Activated CD4-positive, alpha-beta T cell treated with anti-CD3 and anti-CD28 coated beads, Interleukin-2, amount 10 ng/mL, durations not matched to agents 24 days and 14 days (primary cell): ENCODE measurements at regions not wholly inside any gene's neighbourhood (a gene's known extent, or its start where the extent isn't known, plus 50 kb on each side); places are given as distances from the start of the nearest gene placed in this dataset.

Source experiments
- DNase-seq: peaks from one replicate; pipeline ENCODE4 v3.0.0; 2022
- H3K27ac Mint-ChIP-seq: one replicate; pipeline ENCODE4 v1.8.0; 2022; ENCODE audit warnings: mild to moderate bottlenecking, mixed read lengths
- H3K27me3 Mint-ChIP-seq: one replicate; pipeline ENCODE4 v1.8.0; 2022; ENCODE audit warnings: mixed read lengths
- H3K36me3 Mint-ChIP-seq: one replicate; pipeline ENCODE4 v1.8.0; 2022; ENCODE audit warnings: low read depth, mild to moderate bottlenecking, mixed read lengths
- H3K4me1 Mint-ChIP-seq: one replicate; pipeline ENCODE4 v1.8.0; 2021; ENCODE audit warnings: mixed read lengths
- H3K4me3 Mint-ChIP-seq: one replicate; pipeline ENCODE4 v1.8.0; 2022; ENCODE audit warnings: mild to moderate bottlenecking, moderate library complexity, mixed read lengths
- H3K9me3 Mint-ChIP-seq: one replicate; pipeline ENCODE4 v1.8.0; 2021; ENCODE audit warnings: mixed read lengths
- intact Hi-C: fragments of 100-400 bp; cut with micrococcal nuclease; formaldehyde crosslinking; loops from one replicate; pipeline ENCODE4 v1.15.1; 2023

DNA sequence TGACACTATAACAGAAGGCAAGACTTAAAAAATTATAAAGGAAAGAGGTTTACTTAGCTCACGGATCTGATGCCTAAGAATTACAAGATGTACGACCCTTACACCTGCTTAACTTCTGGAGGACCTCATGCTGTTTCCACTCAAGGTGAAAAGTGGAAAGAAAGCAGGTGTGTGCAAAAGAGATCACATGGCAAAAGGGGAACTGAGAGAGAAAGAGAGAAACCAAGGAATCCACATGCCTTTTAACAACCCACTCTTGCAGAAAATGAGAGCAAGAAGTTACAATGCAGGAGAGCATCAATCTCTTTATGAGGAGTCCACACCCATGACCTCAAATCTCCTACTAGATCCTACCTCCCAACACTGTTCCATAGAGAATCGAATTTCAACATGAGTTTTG lies 2382.2 kb downstream of the TP53TG3F start:
- Mint-ChIP-seq H3K4me3 (no peak overlapping the region), H3K27me3 (no peaks in the 10 kb centered on the region), H3K27ac (no peak overlapping the region), H3K4me1 (no peaks in the 10 kb centered on the region), H3K9me3 (peaks cover 14% of the 10 kb centered on the region), H3K36me3 (no peaks in the 10 kb centered on the region)
- no peak for DNase-seq
- intact Hi-C loops = no loop called here

DNA sequence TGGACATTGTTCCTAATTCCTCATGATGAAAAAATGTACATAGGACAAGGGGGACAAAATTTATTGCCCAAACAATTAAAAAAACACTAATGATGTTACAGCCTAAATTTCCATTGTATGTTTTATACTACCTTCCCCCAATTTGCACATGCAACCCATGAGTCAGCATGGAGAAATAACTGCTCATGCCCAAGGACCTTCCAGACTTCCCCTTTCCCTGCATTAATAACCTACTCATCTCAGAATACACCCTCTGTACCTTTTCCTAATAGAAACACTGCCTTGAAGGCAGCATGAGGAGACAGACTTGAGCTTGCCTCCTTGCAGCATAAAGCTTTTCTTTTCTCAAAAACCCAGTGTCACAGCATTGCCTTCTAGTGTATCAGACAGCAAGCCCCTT lies 2402.8 kb downstream of the TP53TG3F start:
- H3K36me3 Mint-ChIP-seq = no peaks in the 10 kb centered on the region
- H3K27ac Mint-ChIP-seq = no peak overlapping the region
- no peak overlapping the region for H3K4me3 Mint-ChIP-seq
- intact Hi-C loops = no loop called here
- DNase-seq = no peak
- H3K4me1 Mint-ChIP-seq = no peaks in the 10 kb centered on the region
- H3K9me3 Mint-ChIP-seq = peaks cover 14% of the 10 kb centered on the region
- no peaks in the 10 kb centered on the region for H3K27me3 Mint-ChIP-seq

DNA sequence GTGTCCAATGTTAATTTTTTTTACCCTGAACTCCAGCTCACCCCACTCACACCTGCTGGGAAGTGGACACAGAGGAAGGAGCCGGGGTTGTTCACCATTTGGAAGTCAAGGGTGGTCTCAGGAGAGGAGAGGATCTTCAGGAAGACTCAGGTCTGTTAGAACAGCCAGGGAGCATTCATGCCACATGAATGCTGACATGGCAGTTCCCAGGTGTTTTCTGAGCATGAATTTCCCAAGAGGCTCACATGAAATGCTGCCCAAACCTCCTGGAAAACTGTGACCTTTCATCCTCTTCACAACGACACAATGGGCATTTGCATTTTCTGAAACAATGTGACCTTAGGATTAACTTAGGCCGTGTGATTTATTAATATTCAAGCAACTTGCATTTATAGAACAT lies 2409.2 kb downstream of the TP53TG3F start:
- H3K4me1 Mint-ChIP-seq = no peaks in the 10 kb centered on the region
- peaks cover 16% of the 10 kb centered on the region for H3K9me3 Mint-ChIP-seq
- no peak for DNase-seq
- no peak overlapping the region for H3K4me3 Mint-ChIP-seq
- intact Hi-C loops = no loop called here
- no peak overlapping the region for H3K27ac Mint-ChIP-seq
- H3K36me3 Mint-ChIP-seq = no peaks in the 10 kb centered on the region
- no peaks in the 10 kb centered on the region for H3K27me3 Mint-ChIP-seq

DNA sequence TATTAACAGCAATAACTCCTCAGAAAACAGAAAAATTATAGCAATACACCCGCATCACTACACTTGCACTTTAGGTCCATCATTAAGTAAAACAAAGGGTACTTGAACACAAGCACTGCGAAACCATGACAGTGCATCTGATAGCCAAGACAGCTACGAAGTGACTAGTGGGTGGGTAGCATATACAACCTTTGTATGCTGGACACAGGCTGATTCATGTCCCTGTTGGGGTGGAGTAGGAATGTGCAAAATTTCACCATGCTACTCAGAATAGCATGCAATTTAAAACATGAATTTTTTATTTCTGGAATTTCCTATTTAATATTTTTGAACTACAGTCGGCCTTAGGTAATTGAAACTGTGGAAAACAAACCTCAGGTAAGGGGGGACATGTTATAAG lies 2414.1 kb downstream of the TP53TG3F start:
- intact Hi-C loops = no loop called here

DNA sequence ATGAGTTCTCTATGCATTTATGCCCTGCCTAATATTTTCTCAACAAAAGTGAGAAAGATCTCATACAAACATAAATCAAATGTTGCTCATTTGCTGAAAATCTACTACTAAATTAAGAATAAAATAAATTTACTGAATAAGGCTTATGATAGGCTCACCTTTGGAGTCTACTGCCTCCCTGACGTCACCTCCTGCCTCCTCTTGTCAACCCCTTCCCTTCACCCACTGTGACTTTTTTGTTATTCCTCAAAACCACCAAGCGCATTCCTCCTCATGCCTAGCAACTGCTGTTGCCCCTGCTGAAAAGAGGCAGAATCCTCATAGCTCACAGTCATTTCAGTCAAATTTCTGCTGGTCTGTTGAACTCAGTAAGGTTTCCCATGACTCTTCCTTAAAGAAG lies 2422.2 kb downstream of the TP53TG3F start:
- DNase-seq = no peak
- H3K4me3 Mint-ChIP-seq = no peak overlapping the region
- no peak overlapping the region for H3K27ac Mint-ChIP-seq
- peaks cover 24% of the 10 kb centered on the region for H3K9me3 Mint-ChIP-seq
- no peaks in the 10 kb centered on the region for H3K36me3 Mint-ChIP-seq
- H3K27me3 Mint-ChIP-seq = no peaks in the 10 kb centered on the region
- H3K4me1 Mint-ChIP-seq = no peaks in the 10 kb centered on the region
- intact Hi-C loops = no loop called here

More for the DNA sequence above, 2414.1 kb downstream of the TP53TG3F start:
- H3K36me3 Mint-ChIP-seq = no peaks in the 10 kb centered on the region
- no peaks in the 10 kb centered on the region for H3K4me1 Mint-ChIP-seq
- no peak for DNase-seq
- H3K27me3 Mint-ChIP-seq = no peaks in the 10 kb centered on the region
- H3K9me3 Mint-ChIP-seq = peaks cover 21% of the 10 kb centered on the region
- H3K27ac Mint-ChIP-seq = no peak overlapping the region
- no peak overlapping the region for H3K4me3 Mint-ChIP-seq

DNA sequence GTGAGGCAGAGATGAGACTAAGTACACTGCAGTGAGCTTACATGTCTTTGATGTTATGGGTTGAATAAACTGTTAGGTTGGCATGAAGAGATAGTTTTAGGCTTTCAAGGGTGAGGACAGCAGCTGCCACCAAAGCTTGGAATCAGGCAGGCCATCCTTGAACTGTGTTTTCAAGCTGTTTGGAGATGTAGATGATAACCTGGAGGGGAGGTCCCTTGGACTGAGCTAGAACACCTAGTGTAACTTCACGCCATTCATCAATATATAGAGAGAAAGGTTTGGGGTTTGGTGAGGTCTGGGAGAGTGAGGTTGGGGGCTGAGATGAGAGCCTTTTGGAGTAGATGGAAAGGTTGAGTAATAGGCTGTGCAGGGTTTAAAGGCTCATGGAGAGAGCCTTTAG lies 2447.0 kb downstream of the TP53TG3F start:
- Mint-ChIP-seq H3K27me3 (no peaks in the 10 kb centered on the region), H3K4me1 (no peaks in the 10 kb centered on the region), H3K36me3 (no peaks in the 10 kb centered on the region), H3K27ac (no peak overlapping the region), H3K4me3 (no peak overlapping the region), H3K9me3 (peaks cover 48% of the 10 kb centered on the region)
- intact Hi-C loops = no loop called here
- no peak for DNase-seq

DNA sequence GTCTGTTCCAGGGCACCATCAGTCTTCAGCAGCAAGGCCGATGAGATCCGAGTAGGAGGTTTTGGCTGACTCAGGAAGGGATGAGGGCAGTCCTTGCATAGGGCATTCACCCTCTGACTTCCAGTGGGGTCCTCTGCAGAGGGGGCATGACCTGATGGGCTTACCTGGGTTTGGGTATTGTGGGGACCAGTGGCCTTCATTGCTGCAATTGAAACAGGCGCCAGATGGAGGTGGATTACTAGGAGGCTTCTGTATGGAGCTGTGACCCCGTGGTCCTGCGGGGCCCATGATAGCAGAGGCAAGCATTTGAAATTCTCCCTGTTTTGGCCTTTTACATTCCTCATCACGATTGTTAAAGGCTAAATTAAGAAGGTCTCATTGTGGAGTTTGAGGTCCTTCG lies 2448.7 kb downstream of the TP53TG3F start:
- no peak for DNase-seq
- H3K36me3 Mint-ChIP-seq = no peaks in the 10 kb centered on the region
- no peaks in the 10 kb centered on the region for H3K4me1 Mint-ChIP-seq
- peaks cover 55% of the 10 kb centered on the region for H3K9me3 Mint-ChIP-seq
- no peak overlapping the region for H3K27ac Mint-ChIP-seq
- intact Hi-C loops = no loop called here
- H3K27me3 Mint-ChIP-seq = no peaks in the 10 kb centered on the region
- no peak overlapping the region for H3K4me3 Mint-ChIP-seq

DNA sequence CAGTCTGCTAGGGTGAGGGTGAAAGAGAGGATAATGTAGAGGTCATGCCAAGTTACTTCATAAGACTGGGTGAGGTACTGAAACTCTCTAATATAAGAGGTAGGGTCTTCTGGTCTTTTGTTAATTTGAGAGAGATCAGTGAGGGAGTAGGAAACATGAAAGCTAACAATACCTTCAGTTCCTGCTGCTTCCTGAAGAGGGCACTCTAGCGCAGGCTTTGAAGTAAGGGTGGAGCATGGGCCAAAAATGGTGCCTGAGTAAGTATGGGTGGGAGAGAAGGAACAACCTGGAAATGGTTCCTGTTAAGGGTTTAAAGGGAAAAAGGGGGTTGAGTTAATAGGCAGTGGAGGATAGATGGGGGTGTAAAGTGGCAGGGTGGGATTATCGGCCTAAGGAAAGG lies 2449.5 kb downstream of the TP53TG3F start:
- H3K4me3 Mint-ChIP-seq = no peak overlapping the region

DNA sequence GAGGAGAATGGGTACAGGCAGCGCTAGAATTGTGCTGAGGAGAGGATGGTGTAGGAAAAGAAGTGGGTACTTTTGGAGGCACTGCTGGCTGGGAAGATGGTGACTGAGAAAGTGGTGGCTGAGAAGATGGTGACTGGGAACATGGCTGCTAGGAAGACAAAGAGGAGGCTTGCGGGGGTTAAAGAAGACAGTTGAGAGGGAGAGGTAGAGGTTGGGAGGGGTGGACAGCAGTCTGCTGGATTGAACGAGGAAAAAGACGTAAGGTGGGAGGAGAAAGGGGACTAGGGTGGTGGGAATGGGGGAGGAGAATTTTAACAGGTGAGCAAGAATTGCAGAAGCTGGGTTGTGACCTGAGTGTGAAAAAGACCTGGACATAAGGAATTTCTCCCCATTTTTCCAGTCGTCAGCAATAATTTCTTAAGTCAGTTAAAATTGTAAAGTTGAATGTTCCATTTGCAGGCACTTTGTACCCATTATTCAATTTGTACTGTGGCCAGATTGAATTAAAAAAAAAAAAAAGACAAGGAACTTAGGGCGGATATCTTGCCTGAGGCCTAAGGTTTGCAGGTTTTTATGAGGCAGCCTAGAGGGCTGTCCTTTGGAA lies 2450.0 kb downstream of the TP53TG3F start:
- peaks cover 53% of the 10 kb centered on the region for H3K9me3 Mint-ChIP-seq
- no peak for DNase-seq
- H3K36me3 Mint-ChIP-seq = no peaks in the 10 kb centered on the region
- no peak overlapping the region for H3K27ac Mint-ChIP-seq
- H3K4me3 Mint-ChIP-seq = no peak overlapping the region
- no peaks in the 10 kb centered on the region for H3K27me3 Mint-ChIP-seq
- intact Hi-C loops = no loop called here
- no peaks in the 10 kb centered on the region for H3K4me1 Mint-ChIP-seq

More for the DNA sequence above, 2449.5 kb downstream of the TP53TG3F start:
- no peaks in the 10 kb centered on the region for H3K27me3 Mint-ChIP-seq
- no peaks in the 10 kb centered on the region for H3K36me3 Mint-ChIP-seq
- H3K4me1 Mint-ChIP-seq = no peaks in the 10 kb centered on the region
- peaks cover 53% of the 10 kb centered on the region for H3K9me3 Mint-ChIP-seq
- no peak overlapping the region for H3K27ac Mint-ChIP-seq
- no peak for DNase-seq
- intact Hi-C loops = no loop called here

DNA sequence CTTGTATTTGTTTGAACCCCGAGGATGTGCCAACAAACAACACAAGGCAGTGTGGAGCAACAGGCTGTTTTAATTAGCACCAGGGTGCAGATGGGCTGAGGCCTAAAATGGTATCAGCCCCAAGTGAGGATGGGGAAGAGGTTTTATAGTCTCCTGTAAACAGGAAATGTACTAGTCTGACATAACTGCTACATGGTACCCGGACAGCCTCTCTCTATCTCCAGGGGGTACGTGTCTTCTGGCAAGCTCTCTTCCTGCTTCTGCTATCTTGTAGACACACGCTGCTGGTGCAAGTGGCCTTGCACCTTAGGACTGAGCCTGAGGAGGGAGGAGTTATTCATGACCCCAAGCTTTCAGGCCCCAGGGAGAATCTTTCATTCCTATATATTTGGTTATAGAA lies 2451.0 kb downstream of the TP53TG3F start:
- Mint-ChIP-seq H3K27me3 (no peaks in the 10 kb centered on the region), H3K4me3 (no peak overlapping the region), H3K27ac (no peak overlapping the region), H3K4me1 (no peaks in the 10 kb centered on the region), H3K9me3 (peaks cover 44% of the 10 kb centered on the region), H3K36me3 (no peaks in the 10 kb centered on the region)
- no peak for DNase-seq
- intact Hi-C loops = no loop called here

DNA sequence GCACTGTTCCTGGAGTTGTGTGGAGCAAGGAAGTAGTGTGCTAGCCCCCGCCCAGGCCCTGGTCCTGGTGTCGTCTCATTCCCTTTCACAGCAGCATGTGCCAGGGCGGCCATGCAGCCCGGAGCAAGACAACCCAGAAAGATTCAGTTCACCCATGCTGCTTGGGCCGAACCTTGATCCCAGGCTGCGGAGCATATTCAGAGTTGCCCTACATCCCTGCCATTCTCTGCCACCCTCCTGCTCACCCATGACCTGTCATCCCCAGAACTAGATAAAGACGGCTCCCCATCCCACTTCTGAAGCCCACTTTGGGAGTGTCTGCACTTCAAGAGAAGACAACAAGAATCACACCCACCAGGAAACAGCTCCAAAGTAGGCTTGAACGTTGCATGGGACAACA lies 2452.5 kb downstream of the TP53TG3F start:
- no peak for DNase-seq
- Mint-ChIP-seq H3K9me3 (peaks cover 29% of the 10 kb centered on the region), H3K4me3 (no peak overlapping the region), H3K27me3 (no peaks in the 10 kb centered on the region), H3K27ac (no peak overlapping the region), H3K36me3 (no peaks in the 10 kb centered on the region), H3K4me1 (no peaks in the 10 kb centered on the region)
- intact Hi-C loops = no loop called here

DNA sequence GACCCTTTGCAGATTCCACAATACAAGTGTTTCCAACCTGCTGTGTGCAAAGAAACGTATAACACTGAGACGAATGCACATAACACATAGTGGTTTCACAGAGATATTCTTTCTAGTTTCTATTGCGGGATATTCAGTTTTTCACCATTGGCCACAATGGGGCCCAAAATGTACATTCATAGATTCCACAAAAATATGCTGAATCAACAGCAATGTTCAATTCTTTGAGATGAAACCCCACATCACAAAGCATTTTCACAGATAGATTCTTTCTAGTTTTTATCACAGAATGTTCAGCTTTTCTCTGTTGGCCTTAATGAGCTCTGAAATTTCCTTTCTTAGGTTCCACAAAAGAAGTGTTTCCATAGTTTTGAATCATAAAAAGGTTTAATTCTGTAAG lies 2472.3 kb downstream of the TP53TG3F start:
- H3K36me3 Mint-ChIP-seq = no peaks in the 10 kb centered on the region
- no peak for DNase-seq
- H3K27me3 Mint-ChIP-seq = no peaks in the 10 kb centered on the region
- H3K27ac Mint-ChIP-seq = no peak overlapping the region
- H3K4me1 Mint-ChIP-seq = no peaks in the 10 kb centered on the region
- intact Hi-C loops = no loop called here
- H3K4me3 Mint-ChIP-seq = no peak overlapping the region
- H3K9me3 Mint-ChIP-seq = peaks cover 13% of the 10 kb centered on the region
